PFSK-1 (cell line): ENCODE measurements at regions not wholly inside any gene's neighbourhood (a gene's known extent, or its start where the extent isn't known, plus 50 kb on each side); places are given as distances from the start of the nearest gene placed in this dataset.

Experiments used
- POLR2AphosphoS5 ChIP-seq: IDR thresholded peaks from 2 replicates; pipeline ENCODE4 v1.6.1; 2012; ENCODE audit warnings: low read depth, mild to moderate bottlenecking, control low read depth, low read length, moderate library complexity
- REST ChIP-seq, 2 experiments: IDR thresholded peaks; 2 replicates each; pipeline versions ENCODE4 v1.6.1 to v1.8.0; 2011 to 2012; ENCODE audit warnings: low read depth in 2 of 2, low read length in 2 of 2, control low read depth in 1 of 2, inconsistent platforms in 1 of 2, mild to moderate bottlenecking in 1 of 2, moderate library complexity in 1 of 2; ENCODE audit not compliant: insufficient read depth in 1 of 2
- SIN3A ChIP-seq: IDR thresholded peaks from 2 replicates; pipeline ENCODE4 v1.6.1; 2012; ENCODE audit warnings: mild to moderate bottlenecking, low read length, moderate library complexity, borderline replicate concordance; ENCODE audit not compliant: insufficient read depth
- TAF1 ChIP-seq: IDR thresholded peaks from 2 replicates; pipeline ENCODE4 v1.6.1; 2012; ENCODE audit warnings: low read length, control low read depth, borderline replicate concordance; ENCODE audit not compliant: insufficient read depth

- TF ChIP-seq POLR2AphosphoS5 (no peak), TAF1 (no peak), REST (IDR thresholded peaks at IDR 0.05; ENCODE audit: insufficient read depth in 1 of 2, low read depth in 2 of 2, low read length in 2 of 2) (no peak), SIN3A (no peak)
Measured at GRCh38 chr18:61209801-61210200, 123.4 kb upstream of the CDH20 start.
